ENCODE measurements at regions not wholly inside any gene's neighbourhood (a gene's known extent, or its start where the extent isn't known, plus 50 kb on each side); places are given as distances from the start of the nearest gene placed in this dataset.

GRCh38 chr13:22897571-22898314, 283.0 kb upstream of the SGCG start:
- no peak for TF ChIP-seq POLR2AphosphoS5 (IDR thresholded peaks at IDR 0.05; ENCODE audit: low read depth, low read length)
- TF ChIP-seq YY1 (IDR thresholded peaks at IDR 0.05; ENCODE audit: low read depth) = no peak
- TF ChIP-seq CTCF (IDR thresholded peaks at IDR 0.05) = no peak
- no peak for TF ChIP-seq EZH2phosphoT487 (IDR thresholded peaks at IDR 0.05; ENCODE audit: borderline replicate concordance, low read depth)
- no peak for TF ChIP-seq RAD21 (IDR thresholded peaks at IDR 0.05; ENCODE audit: low read length)
- no peak for TF ChIP-seq GABPA (IDR thresholded peaks at IDR 0.05; ENCODE audit: low read depth)

Measured in SK-N-SH (cell line).